GM21737 (cell line): ENCODE measurements at regions not wholly inside any gene's neighbourhood (a gene's known extent, or its start where the extent isn't known, plus 50 kb on each side); places are given as distances from the start of the nearest gene placed in this dataset.

Experiments
- ATAC-seq: cut with Tn5 transposase; IDR thresholded peaks from one replicate; pipeline ENCODE4 v1.9.1; 2021; ENCODE audit warnings: mild to moderate bottlenecking, moderate library complexity; ENCODE audit not compliant: unreplicated experiment

DNA sequence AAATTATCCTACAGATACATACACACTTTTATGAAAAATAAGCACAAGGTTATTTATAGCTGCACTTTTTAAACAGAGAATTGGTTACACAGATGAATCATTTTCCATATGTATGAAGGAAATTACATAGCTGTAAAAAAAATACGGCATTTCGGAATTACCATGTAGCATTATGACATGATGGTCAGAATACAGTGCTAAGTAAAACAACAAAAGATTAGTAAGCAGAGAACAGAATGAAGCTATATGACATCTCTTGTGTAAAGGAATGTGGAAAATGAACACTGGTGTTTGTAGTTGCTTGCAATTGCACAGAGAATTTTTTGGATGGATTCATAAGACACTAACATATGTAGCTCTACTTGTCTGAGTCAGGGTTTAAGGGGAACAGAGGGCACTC, 1222.0 kb upstream of the PRKX start:
- no peak for ATAC-seq

GRCh38 chrX:4932790-4933189, 1219.3 kb upstream of the PRKX start:
- ATAC-seq: no peak

GRCh38 chrX:4930426-4930825, 1217.0 kb upstream of the PRKX start:
- ATAC-seq: no peak

DNA sequence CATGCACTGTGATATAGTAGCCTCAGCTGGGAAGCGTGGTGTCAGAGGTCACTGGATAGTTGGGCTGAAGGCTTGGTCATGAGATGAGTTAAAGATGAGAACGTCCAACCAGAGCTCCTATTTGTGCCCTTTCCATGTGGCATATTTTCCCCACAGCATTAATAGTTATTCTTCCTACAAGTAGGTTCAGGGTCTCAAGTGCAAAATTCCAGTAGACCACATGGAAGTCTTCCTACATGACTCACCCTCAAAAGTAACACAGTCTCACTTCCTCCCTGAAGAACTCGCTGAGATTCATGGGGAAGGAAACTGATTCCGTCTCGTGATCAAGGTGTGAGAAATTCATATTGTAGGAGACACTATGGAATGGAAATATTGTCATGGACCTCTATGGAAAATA, 1212.5 kb upstream of the PRKX start:
- no peak for ATAC-seq

GRCh38 chrX:4909348-4909747, 1195.9 kb upstream of the PRKX start:
- no peak for ATAC-seq

DNA sequence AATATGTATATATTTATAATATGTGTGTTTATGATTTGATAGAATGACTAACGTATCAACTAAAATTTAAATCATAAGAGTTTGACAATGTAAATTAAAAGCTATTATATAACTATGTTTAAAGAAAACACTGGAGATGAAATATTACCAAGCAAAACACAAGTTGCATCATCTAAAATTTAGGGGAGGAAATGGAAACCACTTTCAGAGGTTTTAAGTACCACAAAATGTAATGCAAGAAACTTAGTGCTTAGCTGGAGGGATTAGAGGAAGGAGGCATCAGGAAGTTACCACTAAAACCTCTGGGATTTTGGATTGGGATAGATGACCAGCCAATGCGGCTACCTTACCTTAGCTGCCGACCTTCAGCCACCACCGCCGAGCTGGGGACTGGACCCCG, 1192.1 kb upstream of the PRKX start:
- no peak for ATAC-seq

GRCh38 chrX:4881277-4881676, 1167.8 kb upstream of the PRKX start:
- ATAC-seq: no peak

- ATAC-seq: no peak
These were observed 1165.2 kb upstream of the PRKX start for GRCh38 chrX:4878640-4879039.

DNA sequence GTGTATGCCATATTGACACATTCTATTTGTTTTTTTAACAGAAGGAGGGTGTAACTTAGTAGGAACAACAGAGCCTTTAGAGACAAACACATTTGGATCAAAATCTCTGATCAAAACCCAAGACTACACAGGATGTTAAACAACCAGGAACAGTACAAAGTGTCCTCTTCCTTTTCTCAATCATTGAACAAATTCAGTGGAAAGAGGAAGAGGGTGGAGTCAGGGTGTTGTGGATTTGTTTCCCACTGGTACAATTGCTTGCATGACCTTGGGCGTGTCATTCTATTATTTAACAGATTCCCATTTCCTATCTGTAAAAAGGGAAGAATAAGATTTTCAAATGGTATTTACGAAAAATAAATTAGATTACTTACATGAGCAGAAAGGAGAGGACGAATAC, 1162.8 kb upstream of the PRKX start:
- ATAC-seq: no peak

DNA sequence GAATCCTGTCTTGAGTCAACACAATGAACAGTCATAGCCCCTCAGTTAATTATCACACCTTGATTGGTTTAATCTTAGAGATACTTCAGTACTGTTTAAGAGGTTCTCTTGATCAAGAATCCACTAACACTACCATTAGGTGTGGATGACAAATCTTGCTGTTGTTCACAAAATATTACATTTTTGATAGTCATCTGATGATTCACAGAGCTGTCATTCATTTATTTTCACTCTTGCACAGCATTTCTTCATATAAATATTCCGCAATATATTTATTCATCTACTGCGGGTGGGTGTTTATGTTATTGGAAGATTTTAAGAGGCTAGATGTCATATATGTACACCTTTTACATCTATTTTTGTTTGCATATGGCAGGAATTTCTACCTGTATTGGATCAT, 1138.1 kb upstream of the PRKX start:
- ATAC-seq: no peak

DNA sequence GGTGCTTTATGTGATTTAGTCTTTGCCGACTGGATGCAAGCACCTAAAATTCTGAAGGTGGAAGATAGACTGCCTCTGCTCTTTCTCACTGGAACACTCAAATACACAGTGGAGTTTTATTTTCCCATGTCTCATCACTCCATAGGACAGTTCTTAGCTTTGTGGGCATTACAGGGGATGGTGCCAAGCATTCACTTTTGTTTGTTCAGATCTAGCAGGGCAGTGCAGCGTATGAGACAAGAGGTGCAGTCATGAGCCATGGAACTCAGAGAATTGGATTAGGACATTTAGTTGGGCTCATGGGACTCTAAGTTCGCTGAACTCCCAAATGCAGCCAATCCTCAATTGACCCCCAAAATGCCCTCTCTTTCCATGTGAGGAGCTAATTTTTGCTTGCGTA, 1136.9 kb upstream of the PRKX start:
- no peak for ATAC-seq

DNA sequence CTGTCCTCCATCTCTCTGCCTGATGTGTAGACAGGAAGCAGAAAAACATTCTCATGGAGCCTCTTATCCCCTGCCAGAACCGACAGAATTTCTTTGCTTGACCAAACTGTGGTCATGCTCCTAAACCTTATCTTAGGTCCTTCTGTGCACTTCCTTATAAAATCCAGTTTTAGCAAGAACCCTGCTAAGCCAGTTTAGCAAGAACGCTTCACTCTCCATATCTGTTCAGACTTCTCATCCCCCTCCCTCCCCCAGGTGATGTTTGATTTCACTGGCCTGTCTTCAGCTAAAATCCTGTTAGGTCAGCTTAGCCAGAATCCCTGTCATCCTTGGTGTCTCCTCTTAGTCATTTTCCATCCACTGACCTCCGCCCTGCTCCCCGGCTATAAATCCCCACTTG, 1130.9 kb upstream of the PRKX start:
- ATAC-seq: no peak

- ATAC-seq: no peak
These were observed 1127.8 kb upstream of the PRKX start for GRCh38 chrX:4841216-4841745.

DNA sequence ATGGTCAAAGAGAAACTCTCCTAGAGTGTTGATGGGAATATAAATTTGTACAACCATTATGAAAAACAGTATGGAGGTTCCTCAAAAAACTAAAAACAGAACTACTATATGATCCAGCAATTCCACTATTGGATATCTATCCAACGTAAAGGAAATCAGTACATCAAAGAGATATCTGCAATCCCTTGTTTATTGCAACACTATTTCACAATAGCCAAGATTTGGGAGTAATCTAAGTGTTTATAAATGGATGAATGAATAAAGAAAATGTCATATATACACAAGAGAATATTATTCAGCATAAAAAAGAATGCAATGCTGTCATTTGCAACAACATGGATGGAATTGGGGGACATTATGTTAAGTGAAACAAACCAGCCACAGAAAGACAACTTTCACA, 1118.1 kb upstream of the PRKX start:
- ATAC-seq: no peak

GRCh38 chrX:4830880-4831557, 1117.6 kb upstream of the PRKX start:
- ATAC-seq: no peak

- no peak for ATAC-seq
These were observed 1112.1 kb upstream of the PRKX start for GRCh38 chrX:4825550-4825949.

GRCh38 chrX:4809571-4809970, 1096.1 kb upstream of the PRKX start:
- no peak for ATAC-seq

DNA sequence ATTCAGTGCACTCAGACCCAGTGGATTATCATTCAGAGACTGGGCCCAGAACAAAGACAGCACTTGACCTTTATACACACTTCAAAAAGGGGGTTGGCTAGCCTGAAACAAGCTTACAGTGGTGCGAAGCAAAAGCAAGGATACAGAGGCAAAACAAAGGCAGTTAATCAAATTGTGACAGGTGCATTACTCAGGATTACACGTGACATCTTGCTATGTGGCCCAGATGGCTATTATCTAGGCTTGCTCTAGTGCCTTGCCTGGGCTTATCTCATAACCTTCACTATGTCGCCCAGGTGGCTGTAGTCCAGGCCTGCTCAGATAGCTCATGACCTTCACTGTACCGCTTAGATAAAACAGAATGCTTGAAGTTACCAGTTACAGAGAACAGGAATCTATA, 1092.1 kb upstream of the PRKX start:
- ATAC-seq: no peak

GRCh38 chrX:4800756-4801155, 1087.3 kb upstream of the PRKX start:
- no peak for ATAC-seq

GRCh38 chrX:4787971-4788370, 1074.5 kb upstream of the PRKX start:
- no peak for ATAC-seq

GRCh38 chrX:4764888-4765287, 1051.4 kb upstream of the PRKX start:
- no peak for ATAC-seq

- ATAC-seq: no peak
These were observed 1048.7 kb upstream of the PRKX start for GRCh38 chrX:4762196-4762595.
